ENCODE measurements at regions not wholly inside any gene's neighbourhood (a gene's known extent, or its start where the extent isn't known, plus 50 kb on each side); places are given as distances from the start of the nearest gene placed in this dataset.

DNA sequence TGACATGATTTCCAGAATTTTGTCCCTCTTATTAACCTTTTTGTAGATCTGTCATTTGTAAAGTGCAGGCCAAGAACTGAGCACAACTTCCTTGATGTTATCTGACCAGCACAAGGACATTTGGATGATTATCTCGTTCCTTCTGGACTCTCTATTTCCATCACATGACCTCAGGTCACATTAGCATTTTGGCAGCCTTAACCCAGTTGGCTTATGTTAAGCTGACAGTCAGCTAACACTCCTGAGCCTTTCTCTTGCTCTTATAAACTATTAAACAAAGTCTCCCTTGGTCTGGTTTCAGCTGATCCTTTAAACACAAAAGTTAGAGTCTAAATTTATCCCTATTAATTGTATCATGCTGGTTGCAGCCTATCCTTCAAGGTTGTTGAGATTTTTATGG, 167.2 kb upstream of the RBBP8 start:
- no peak for TF ChIP-seq EZH2 (optimal IDR thresholded peaks at IDR 0.05; ENCODE audit: low read depth, low read length)
- no peak for TF ChIP-seq CTCF (IDR thresholded peaks at IDR 0.05; ENCODE audit: low read length)
- no peak for TF ChIP-seq EZH2phosphoT487 (IDR thresholded peaks at IDR 0.05; ENCODE audit: low read length)
- H4K20me1 ChIP-seq (ENCODE audit: insufficient read depth, low read length): no peaks in the 10 kb centered on the region
- 0 out of 2 replicates have a peak, but pooled peaks cover 4% of the 10 kb centered on the region for H3K9me3 ChIP-seq (replicated peaks; ENCODE audit: insufficient read depth, low read length)
- no peaks in the 10 kb centered on the region for H3K9me2 ChIP-seq (replicated peaks; ENCODE audit: insufficient read depth, low read length)
- H3K4me3 ChIP-seq (ENCODE audit: low read length): no peak overlapping the region
- no peaks in the 10 kb centered on the region; the same call in 1 of the 2 replicates for H3K4me1 ChIP-seq (ENCODE audit: low read length)
- H2AFZ ChIP-seq (ENCODE audit: low read length): no peak overlapping the region
- no peaks in the 10 kb centered on the region for H3F3A ChIP-seq (ENCODE audit: insufficient read depth, low read length)
- no peaks in the 10 kb centered on the region for H3K79me2 ChIP-seq (ENCODE audit: low read length)
- no peak overlapping the region for H3K27ac ChIP-seq (ENCODE audit: low read length)
- H3K27me3 ChIP-seq (replicated peaks; ENCODE audit: insufficient read depth, low read length): no peaks in the 10 kb centered on the region
- no peak for DNase-seq
- no peak overlapping the region for H3K9ac ChIP-seq (ENCODE audit: low read length)
- H3K4me2 ChIP-seq (ENCODE audit: low read depth, low read length): no peak overlapping the region
- no peaks in the 10 kb centered on the region for H3K36me3 ChIP-seq (replicated peaks; ENCODE audit: insufficient read depth, low read length)

- no peaks in the 10 kb centered on the region for H3K27me3 ChIP-seq (replicated peaks; ENCODE audit: insufficient read depth, low read length)
- H3K27ac ChIP-seq (ENCODE audit: low read length): no peak overlapping the region
- H2AFZ ChIP-seq (ENCODE audit: low read length): no peak overlapping the region
- no peak overlapping the region for H3K4me2 ChIP-seq (ENCODE audit: low read depth, low read length)
- DNase-seq: no peak
- TF ChIP-seq EZH2 (optimal IDR thresholded peaks at IDR 0.05; ENCODE audit: low read depth, low read length) (no peak), CTCF (IDR thresholded peaks at IDR 0.05; ENCODE audit: low read length) (no peak), EZH2phosphoT487 (IDR thresholded peaks at IDR 0.05; ENCODE audit: low read length) (no peak)
- no peaks in the 10 kb centered on the region for H3K36me3 ChIP-seq (replicated peaks; ENCODE audit: insufficient read depth, low read length)
- H3K79me2 ChIP-seq (ENCODE audit: low read length): no peaks in the 10 kb centered on the region
- H4K20me1 ChIP-seq (ENCODE audit: insufficient read depth, low read length): no peaks in the 10 kb centered on the region
- H3K9ac ChIP-seq (ENCODE audit: low read length): no peak overlapping the region
- H3F3A ChIP-seq (ENCODE audit: insufficient read depth, low read length): no peaks in the 10 kb centered on the region
- H3K4me1 ChIP-seq (ENCODE audit: low read length): no peaks in the 10 kb centered on the region; the same call in 1 of the 2 replicates
- H3K4me3 ChIP-seq (ENCODE audit: low read length): no peak overlapping the region
- H3K9me2 ChIP-seq (replicated peaks; ENCODE audit: insufficient read depth, low read length): no peaks in the 10 kb centered on the region
- H3K9me3 ChIP-seq (replicated peaks; ENCODE audit: insufficient read depth, low read length): 0 out of 2 replicates have a peak, but pooled peaks cover 4% of the 10 kb centered on the region
These were observed 165.5 kb upstream of the RBBP8 start for GRCh38 chr18:22767653-22768052.

GRCh38 chr18:22773944-22774343, 159.2 kb upstream of the RBBP8 start:
- Histone ChIP-seq H3K79me2 (ENCODE audit: low read length) (no peaks in the 10 kb centered on the region), H3K9ac (ENCODE audit: low read length) (no peak overlapping the region), H3K4me2 (ENCODE audit: low read depth, low read length) (no peak overlapping the region), H3K27ac (ENCODE audit: low read length) (no peak overlapping the region), H3K4me1 (ENCODE audit: low read length) (no peaks in the 10 kb centered on the region), H3F3A (ENCODE audit: insufficient read depth, low read length) (no peaks in the 10 kb centered on the region), H3K9me2 (replicated peaks; ENCODE audit: insufficient read depth, low read length) (no peaks in the 10 kb centered on the region), H3K36me3 (replicated peaks; ENCODE audit: insufficient read depth, low read length) (no peaks in the 10 kb centered on the region), H3K4me3 (ENCODE audit: low read length) (no peak overlapping the region), H2AFZ (ENCODE audit: low read length) (no peak overlapping the region), H3K27me3 (replicated peaks; ENCODE audit: insufficient read depth, low read length) (no peaks in the 10 kb centered on the region), H4K20me1 (ENCODE audit: insufficient read depth, low read length) (no peaks in the 10 kb centered on the region), H3K9me3 (replicated peaks; ENCODE audit: insufficient read depth, low read length) (no peaks in the 10 kb centered on the region)
- TF ChIP-seq CTCF (IDR thresholded peaks at IDR 0.05; ENCODE audit: low read length) (no peak), EZH2phosphoT487 (IDR thresholded peaks at IDR 0.05; ENCODE audit: low read length) (no peak), EZH2 (optimal IDR thresholded peaks at IDR 0.05; ENCODE audit: low read depth, low read length) (no peak)
- DNase-seq: no peak

All from MM.1S (cell line).